ENCODE measurements at regions not wholly inside any gene's neighbourhood (a gene's known extent, or its start where the extent isn't known, plus 50 kb on each side); places are given as distances from the start of the nearest gene placed in this dataset.

GRCh38 chr13:88919970-88920628 lies 1248.9 kb downstream of the SLITRK5 start (continued):
- TF ChIP-seq FIP1L1 (IDR thresholded peaks at IDR 0.05; ENCODE audit: low read depth, low read length, poor library complexity, severe bottlenecking) = no peak

- no peaks in the 10 kb centered on the region for H3K27me3 ChIP-seq (ENCODE audit: control insufficient read depth in 2 of 2, insufficient read depth in 2 of 2, low read length in 2 of 2)
- BruUV-seq (replicated peaks) = no TSS peak
- WGBS (ENCODE audit: insufficient coverage, low coverage, missing lambda C conversion rate) = 0% methylated on average over 1 of the region's 3 CpGs
- intact Hi-C loops (cut with micrococcal nuclease) (no loop called here), in situ Hi-C loops (cut with MboI) (no loop called here)
- no peaks in the 10 kb centered on the region for H3K36me3 ChIP-seq (ENCODE audit: control insufficient read depth, insufficient read depth, low read length)
- H3K9me1 ChIP-seq (ENCODE audit: control insufficient read depth, insufficient read depth, low read length) = no peaks in the 10 kb centered on the region
- no peaks in the 10 kb centered on the region for H4K20me1 ChIP-seq (replicated peaks; ENCODE audit: control insufficient read depth, insufficient read depth, low read length)
- no peaks in the 10 kb centered on the region for H3K9me3 ChIP-seq (replicated peaks; ENCODE audit: control insufficient read depth, insufficient read depth, low read depth, low read length)
- no peak for ATAC-seq
- DNase-seq (ENCODE audit: extremely low read depth in 1 of 4, low spot score in 3 of 4) = no peak
- H3K4me2 ChIP-seq (ENCODE audit: insufficient read depth, low read length) = no peak overlapping the region
- no peak overlapping the region for H3K4me3 ChIP-seq
- POLR2A ChIA-PET = no interaction called here
- no peak overlapping the region for H3K9ac ChIP-seq (ENCODE audit: insufficient read depth in 1 of 2, low read depth in 2 of 2, low read length in 2 of 2)
- H3K27ac ChIP-seq (ENCODE audit: extremely low read depth, low read depth, low read length) = no peak overlapping the region
- CTCF ChIA-PET (ENCODE audit: low intra/inter-chr PET ratio) = no interaction called here
- no peaks in the 10 kb centered on the region for H3K79me2 ChIP-seq (ENCODE audit: control insufficient read depth, insufficient read depth, low read length)
- FAIRE-seq = no peak
- no peak overlapping the region for H2AFZ ChIP-seq (ENCODE audit: low read depth, low read length)
- H3K4me1 ChIP-seq (replicated peaks in 1 of 2; ENCODE audit: control insufficient read depth in 2 of 2, insufficient read depth in 2 of 2, low read length in 2 of 2) = no peaks in the 10 kb centered on the region
- no peak for TF ChIP-seq ZBTB40 (IDR thresholded peaks at IDR 0.05)
- TF ChIP-seq ZBTB40 (CRISPR knock-in tag; IDR thresholded peaks at IDR 0.05) = no peak
- no peak for TF ChIP-seq OTX1 (CRISPR knock-in tag; IDR thresholded peaks at IDR 0.05)
- no peak for TF ChIP-seq HNRNPK (IDR thresholded peaks at IDR 0.05; ENCODE audit: low read depth, low read length, poor library complexity, severe bottlenecking)
- no peak for TF ChIP-seq JUNB (CRISPR knock-in tag; conservative IDR thresholded peaks at IDR 0.05)
- TF ChIP-seq ZBTB8A (IDR thresholded peaks at IDR 0.05; ENCODE audit: partially characterized antibody) = no peak
- TF ChIP-seq ZNF436 (CRISPR knock-in tag; IDR thresholded peaks at IDR 0.05) = no peak
Measured at GRCh38 chr13:88925954-88926353, 1254.8 kb downstream of the SLITRK5 start.

All from K562 (cell line).